GM12872 (cell line): ENCODE measurements at regions not wholly inside any gene's neighbourhood (a gene's known extent, or its start where the extent isn't known, plus 50 kb on each side); places are given as distances from the start of the nearest gene placed in this dataset.

Experiments
- CTCF ChIP-seq: IDR thresholded peaks from 3 replicates; pipeline ENCODE4 v1.5.1; 2011; ENCODE audit warnings: low read depth, mild to moderate bottlenecking, low read length, moderate library complexity; ENCODE audit not compliant: insufficient read depth

- TF ChIP-seq CTCF = no peak
Measured at GRCh38 chr6:44732243-44732642, 344.7 kb downstream of the CDC5L start.

- TF ChIP-seq CTCF = no peak
Measured at GRCh38 chr6:44733126-44733525, 345.6 kb downstream of the CDC5L start.

GRCh38 chr6:44733868-44734267 is 346.4 kb downstream of the CDC5L start:
- no peak for TF ChIP-seq CTCF

GRCh38 chr6:44734886-44735629 is 347.6 kb downstream of the CDC5L start:
- TF ChIP-seq CTCF = no peak

GRCh38 chr6:44735630-44735963 is 348.1 kb downstream of the CDC5L start:
- TF ChIP-seq CTCF = no peak

- TF ChIP-seq CTCF = no peak
Measured at GRCh38 chr6:44737341-44737740, 349.8 kb downstream of the CDC5L start.

GRCh38 chr6:44737829-44738528 is 350.5 kb downstream of the CDC5L start:
- TF ChIP-seq CTCF = no peak
